ENCODE measurements at regions not wholly inside any gene's neighbourhood (a gene's known extent, or its start where the extent isn't known, plus 50 kb on each side); places are given as distances from the start of the nearest gene placed in this dataset.
A peak's percentile ranks its signal among the peaks of the same experiment; 100 is the strongest.
"Not testable (repeated sequence)": the region's sequence is repeated elsewhere in the genome, so short reads cannot be mapped to it uniquely, and the experiment has no call there.

DNA sequence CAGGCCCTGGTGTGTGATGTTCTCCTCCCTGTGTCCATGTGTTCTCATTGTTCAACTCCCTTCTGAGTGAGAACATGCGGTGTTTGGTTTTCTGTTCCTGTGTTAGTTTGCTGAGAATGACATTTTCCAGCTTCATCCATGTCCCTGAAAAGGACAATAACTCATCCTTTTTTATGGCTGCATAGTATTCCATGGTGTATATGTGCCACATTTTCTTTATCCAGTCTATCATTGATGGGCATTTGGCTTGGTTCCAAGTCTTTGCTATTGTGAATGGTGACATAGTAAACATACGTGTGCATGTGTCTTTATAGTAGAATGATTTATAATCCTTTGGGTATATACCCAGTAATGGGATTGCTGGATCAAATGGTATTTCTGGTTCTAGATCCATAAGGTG is 964.6 kb upstream of the CITED2 start:
- DNase-seq (ENCODE audit: low read depth) = not testable (repeated sequence)

DNA sequence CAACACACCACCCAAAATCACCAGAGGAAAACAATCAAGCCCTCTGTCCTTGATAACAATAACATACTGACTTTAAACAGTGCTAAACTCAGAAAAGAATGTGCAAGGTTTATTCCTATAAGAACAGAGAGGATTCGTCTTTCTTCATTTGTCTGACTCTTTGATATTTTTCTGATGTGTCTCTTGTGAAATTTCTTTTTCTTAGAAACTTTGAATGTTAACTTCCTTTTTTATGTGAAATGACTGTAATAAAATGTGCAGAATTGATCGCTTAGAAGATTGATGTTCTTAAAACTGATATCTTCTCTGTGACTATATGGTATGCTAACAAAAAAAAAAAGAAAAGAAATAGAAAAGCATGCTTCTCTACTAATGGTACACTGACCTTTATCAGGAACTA is 947.4 kb upstream of the CITED2 start:
- DNase-seq (ENCODE audit: low read depth) = no peak

DNA sequence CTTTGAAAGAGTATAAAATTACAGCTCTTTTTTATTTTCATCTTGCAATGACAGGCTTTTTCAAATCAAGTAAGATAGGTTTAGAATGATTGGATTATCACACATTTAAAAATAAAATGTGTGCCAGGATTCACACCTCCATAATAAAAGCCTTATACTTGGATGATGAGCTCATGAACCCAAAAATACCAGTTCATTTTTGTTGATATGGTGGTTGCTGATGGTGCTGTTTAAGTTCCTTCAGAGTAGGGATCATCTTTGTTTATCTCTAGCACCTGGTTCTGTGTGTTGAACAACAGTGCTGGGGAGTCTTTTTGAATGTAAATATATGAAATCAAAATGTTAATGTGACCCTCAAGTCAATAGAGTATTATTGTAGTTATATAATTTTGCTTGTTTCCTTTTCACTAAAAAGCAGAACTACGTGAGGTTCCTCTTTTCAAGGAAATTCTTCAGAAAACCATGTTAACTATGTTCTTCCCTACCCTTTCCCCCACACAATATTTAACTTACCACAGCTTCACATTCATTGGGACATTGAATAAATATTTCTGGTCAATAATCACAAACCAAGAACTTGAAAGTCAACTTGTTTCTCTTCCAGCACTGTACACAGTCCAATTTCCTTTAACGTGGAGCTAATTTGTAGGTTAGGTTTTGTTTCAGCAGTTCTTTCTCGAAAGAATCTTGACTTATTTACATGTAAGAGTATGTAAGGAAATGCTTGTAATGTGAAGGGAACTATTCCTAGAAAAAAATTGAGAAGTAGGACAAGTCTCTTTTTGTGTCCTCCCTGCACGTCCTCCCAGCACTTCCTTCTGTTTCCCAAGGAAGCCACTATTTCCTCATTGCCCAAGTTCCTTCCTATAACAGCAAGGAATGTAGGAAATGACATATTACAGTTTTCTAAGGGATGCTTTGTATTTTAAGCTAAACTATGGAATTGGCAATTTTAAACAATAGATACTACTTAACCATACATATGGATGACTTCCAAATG is 945.9 kb upstream of the CITED2 start:
- no peak for DNase-seq (ENCODE audit: low read depth)

DNA sequence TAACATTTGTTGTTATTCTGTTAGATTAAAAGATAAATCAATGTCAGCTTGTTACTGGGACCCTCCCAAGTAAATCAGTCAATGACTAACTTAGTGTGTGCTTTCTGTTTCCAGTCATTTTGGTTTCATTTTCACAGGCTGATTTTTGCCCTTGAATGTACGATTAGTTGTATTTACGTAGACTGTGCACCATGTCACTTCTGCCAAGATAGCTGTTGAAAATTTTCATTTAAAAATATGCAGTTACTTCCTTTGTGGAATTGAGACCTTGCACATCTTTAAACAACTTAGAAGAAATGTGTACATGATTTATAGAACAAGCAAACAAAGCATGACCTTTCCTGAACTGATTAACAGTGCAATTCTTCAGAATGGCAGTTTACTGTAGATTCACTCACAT is 944.8 kb upstream of the CITED2 start:
- peak; percentile 74 for DNase-seq (ENCODE audit: low read depth)

DNA sequence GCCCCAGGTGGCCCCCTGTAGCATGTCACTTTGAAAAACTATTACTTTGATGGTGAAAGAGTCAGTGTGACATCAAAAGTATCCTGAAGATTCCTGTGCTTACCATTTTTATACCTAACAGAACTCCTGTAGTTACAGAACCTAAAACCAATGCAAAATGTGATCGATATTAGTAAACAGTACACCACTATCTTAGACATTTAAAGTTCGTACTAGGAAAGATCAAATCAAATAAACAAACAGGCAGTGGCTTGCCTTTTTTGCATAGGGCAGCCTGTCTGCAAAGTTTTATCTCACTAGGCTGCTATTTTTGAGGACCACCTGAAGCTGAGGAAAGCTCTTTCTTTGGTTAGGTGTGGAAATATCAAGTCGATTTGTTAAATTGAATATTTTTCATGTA is 944.0 kb upstream of the CITED2 start:
- DNase-seq (ENCODE audit: low read depth) = no peak

DNA sequence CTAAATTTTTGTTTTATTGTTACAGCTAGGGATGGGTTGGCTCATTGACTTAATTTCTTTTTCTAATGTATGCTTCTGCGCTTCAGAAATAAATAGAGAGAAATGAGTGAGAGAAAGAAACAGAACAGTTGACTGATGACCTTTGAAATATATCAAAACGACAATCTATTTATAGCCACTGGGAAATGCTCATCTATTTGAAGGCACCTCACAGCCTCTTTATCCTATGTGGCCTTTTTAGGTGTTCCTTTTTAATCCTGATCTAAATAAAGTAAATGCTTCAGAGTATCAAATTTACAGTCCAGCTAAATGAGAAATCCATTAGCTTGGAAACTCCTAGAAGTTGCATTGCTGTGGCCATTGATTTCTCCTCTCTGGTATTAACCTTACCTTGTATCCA is 943.5 kb upstream of the CITED2 start:
- DNase-seq (ENCODE audit: low read depth) = no peak

DNA sequence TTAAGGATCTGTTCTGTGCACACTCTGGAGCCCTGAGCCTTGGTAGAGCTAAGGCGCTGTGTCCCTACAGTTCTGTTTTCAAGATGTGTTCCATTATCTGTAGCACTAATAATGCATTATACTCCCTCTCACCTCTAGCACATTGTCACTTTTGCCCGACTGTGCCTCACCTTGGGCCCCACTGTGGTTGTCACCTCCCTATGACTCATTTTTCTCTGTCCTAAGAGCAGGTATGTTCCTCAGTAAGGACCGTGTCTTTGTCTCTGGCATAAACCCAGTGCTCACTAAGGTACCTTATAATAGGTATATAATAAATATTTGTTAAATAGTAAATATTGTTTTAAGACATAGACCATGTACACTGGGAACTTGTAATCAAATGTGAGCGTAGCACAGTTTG is 942.5 kb upstream of the CITED2 start:
- no peak for DNase-seq (ENCODE audit: low read depth)

DNA sequence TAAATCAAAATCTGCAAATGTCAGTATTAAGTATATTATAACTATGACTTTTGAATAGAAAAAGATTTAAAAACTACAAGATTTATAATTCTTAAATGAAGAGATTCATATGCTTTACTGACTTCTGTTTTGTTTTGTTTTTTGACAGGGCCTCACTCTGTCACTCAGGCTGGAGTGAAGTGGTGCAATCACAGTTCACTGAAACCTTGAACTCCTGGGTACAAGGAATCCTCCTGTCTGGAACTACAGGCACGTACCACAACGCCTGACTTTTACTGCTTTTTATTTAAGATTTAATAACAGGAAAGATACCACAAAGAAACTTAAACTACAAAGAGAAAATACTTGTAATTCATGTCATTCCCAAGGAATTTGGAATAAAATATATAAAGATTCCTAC is 940.2 kb upstream of the CITED2 start:
- DNase-seq (ENCODE audit: low read depth) = no peak

DNA sequence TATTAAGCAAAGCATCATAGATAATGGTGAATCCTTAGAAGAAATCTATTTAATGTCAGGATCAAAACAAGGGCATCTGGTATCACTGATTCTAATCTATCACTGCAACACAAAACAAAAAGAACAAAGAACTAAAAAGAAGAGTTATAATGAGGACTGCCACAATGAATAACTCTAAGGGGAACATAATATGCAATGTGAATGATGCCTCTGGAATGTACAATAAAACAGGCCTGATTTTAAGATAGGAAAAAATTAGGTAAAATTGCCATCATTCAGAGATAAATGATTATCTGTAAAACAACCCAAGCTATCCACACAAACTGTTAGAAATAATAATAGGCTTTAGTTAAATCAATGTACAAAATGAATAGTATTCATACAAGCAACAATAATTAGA is 936.7 kb upstream of the CITED2 start:
- DNase-seq (ENCODE audit: low read depth) = no peak

DNA sequence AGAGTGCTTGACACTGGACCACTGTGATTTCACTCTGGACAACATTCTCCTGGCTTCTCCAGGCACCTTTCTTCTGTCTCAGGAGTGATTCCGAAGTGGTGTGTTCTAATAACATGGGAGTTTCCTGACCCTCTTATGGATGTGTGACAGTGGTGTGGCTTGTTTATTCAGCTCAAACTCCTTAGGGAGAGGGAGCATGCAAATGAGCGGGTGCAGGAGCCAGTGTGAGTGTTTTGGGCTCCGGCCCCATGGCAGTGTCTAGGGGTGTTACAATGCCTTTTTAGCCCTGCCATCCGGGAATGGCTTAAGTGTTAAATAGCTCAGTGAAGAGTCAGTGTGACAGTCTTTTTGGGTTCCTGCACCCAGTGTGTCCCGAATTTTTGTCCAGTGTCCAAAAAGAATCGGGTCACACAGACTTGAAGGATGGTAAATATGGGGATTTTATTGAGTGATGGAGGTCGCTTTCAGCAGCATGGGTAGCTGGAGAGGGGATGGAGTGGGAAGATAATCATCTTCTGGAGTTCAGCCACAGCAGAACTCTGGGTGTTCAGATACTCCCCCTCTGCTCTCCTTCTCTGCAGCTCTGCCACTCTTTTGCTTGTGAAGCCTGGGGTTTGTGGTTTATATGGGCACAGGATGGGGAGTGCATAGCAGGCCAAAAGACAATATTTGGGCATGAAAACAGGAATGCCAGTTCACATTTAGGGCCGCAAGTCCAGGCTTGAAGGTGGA is 928.9 kb upstream of the CITED2 start:
- DNase-seq (ENCODE audit: low read depth) = no peak

DNA sequence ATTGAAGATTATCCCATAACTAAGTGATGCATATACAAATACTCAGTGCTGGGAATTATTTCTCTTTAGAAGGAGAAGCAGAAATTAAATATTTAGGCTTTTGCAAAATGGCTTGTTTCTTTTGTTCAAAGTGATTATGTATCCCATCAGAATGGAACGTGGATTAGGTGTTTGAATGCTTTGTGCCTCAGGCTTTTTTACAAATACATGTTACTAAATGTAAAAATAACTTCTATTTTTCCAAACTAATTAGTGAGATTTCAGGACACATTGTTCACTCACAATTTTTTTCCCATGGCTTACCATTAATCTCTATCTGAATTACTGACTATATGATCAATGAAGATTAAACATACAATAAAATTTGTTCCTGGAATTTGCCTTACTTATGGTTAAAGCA is 925.9 kb upstream of the CITED2 start:
- DNase-seq (ENCODE audit: low read depth) = no peak

DNA sequence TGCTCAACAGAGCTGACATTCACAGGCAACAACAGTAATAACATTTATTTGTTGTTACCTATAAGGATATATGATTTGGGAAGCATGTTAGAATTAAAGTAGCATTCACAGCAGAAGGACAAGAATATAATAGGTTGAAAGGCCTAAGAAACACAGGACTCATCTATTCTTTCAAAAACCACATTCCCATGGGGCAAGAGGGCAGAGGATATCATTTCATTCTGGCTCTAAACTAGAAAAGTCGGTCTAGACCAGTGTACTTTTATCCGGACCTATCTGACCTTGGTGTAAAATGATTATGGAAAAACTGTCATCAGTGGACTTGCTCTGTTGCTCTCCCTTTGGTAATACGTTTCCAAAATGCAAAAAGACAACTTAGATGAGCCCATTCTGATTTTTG is 914.7 kb upstream of the CITED2 start:
- DNase-seq (ENCODE audit: low read depth) = no peak

DNA sequence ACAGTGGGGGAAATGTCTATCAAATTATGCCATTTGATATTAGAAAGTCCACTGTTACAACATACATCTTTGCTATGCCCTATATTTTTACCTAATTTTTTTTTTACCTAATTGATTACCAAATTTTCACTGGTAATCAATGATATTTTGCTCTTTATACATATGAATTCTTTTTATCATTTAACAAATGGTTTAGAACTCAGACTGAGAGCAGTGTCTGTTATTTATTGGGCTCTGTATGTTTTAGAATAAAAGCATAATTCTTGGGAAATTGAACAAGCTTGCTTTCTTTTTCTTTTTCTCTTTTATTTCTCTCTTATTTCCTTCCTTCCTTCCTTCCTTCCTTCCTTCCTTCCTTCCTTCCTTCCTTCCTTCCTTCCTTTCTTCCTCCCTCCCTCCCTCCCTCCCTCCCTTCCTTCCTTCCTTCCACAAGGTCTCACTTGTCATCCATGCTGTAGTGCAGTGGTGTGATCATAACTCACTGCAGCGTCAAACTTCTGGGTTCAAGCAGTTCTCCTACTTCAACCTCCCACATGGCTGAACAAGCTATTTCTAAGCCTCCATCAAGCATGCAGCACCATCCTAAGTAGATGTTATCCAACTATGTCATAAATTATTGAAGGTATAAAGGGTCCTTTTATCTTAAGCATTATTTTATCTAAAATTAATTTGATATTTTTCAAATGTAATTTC is 911.7 kb upstream of the CITED2 start:
- DNase-seq (ENCODE audit: low read depth) = no peak

DNA sequence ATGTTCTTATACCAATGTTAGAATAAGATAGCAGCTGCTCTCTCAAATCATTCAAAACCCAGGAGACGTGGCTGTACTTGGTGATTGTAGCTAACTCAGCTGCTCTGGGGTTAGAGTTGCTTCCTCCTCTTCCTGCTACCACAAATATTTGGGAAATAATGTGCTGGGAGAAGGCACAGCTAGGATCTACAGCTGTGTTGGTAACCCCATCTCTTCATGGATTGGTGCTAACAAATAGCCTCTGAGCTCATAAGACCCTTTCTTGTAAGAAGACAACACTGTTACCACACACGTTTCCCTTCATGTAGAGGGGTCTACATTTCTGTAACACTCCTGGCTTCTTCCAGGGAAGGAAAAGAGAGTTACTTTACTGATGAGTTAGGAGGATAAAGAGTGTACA is 911.0 kb upstream of the CITED2 start:
- DNase-seq (ENCODE audit: low read depth) = no peak

DNA sequence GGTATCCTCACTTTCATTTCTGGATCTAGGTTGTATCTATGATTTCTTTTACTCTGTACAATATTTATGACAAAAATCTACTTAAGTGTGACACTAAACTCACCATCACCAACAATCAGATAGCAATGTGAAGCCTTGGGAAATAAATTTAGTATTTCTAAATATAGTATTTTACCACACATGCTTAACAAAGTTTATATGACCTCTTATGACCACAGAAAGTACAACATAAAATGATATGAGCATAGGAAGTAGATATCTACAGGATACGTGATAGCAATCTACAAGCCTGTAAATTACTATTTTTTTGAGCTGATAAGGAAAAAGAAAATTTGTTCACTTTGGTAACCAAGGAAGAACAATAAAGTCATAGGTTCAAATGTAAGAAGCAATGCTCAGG is 910.4 kb upstream of the CITED2 start:
- DNase-seq (ENCODE audit: low read depth) = no peak

DNA sequence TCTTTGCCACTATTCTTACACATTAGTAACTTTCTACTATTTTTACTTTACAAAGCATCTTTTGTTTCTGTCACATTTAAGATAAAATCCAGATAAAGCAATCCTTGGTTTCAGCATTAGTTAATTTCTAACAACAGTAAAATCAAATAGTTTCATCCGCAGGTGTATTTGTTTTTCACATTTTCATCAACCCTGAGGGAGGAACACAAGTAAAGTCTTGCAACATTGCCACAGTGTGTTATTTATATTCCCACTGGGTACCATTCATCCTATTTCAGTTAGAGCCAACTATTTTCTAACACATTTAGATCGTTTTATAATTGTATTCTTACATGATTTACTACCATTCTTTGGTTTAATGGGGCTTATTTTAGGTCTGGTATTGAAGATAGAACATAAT is 908.7 kb upstream of the CITED2 start:
- no peak for DNase-seq (ENCODE audit: low read depth)

DNA sequence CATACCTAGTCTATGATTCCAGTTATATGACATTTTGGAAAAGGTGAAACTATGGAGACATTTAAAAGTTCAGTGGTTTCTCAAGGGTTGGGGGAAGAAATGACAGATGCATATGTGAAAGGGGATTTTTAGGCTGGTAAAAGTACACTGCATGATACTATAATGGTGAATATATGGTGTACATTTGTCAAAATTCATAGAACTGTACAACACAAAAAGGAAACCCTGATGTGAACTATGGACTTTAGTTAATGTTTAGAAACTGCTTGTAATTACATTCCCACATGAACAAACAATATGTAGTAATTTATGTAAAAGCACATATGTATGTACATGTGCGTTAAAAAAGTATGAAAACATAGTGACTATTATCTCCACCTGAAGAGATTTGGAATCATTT is 907.3 kb upstream of the CITED2 start:
- no peak for DNase-seq (ENCODE audit: low read depth)

DNA sequence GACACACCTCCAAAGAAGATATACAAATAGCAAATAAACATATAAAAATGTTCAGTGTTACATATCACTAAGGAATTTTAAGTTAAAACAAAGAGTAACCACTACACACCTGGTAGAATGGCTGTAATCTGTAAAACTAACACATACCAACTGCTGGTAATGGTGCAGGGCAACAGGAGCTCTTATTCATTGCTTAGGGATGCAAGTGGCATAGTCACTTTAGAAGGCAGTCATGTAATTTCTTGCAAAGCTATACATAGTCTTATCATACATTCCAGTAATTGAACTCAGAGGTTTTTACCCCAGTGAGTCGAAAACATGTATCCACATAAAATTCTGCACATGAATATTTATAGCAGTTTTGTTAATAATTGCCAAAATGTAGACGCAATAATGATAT is 906.8 kb upstream of the CITED2 start:
- no peak for DNase-seq (ENCODE audit: low read depth)

DNA sequence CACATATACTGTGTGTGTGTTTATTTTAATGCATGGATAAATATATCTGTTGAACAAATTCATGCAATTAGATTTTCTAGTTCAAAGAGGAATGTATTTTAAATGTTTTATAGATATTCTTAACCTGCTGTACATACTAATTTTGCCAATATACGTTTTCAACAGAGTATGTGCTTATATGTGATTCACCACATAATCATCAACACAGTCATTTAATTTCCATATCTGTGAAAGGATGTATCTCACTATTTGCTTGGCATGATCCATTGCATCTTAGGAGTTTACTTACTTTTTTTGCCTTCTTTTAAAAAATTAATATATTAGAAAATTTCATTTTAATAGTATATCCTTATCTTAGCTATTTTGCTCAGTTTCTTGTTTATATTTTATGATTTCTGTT is 902.3 kb upstream of the CITED2 start:
- no peak for DNase-seq (ENCODE audit: low read depth)

DNA sequence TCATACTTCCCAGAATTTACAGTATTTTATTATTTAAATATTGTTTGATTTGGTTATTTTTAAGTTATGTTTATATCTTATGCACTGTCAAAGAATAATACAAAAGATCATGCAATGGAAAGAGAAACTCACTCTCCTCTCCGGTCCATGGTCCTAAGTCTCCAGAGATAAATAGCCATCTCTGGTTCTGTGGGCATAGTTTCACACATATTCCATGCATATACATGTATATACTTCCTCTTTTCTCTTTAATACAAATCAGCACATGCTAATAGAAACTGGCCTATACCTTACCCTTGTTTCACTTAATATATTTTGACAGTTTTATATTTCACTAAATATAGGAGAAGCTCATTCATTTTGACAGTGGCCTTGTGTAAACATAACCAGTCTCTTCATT is 901.7 kb upstream of the CITED2 start:
- DNase-seq (ENCODE audit: low read depth) = no peak

DNA sequence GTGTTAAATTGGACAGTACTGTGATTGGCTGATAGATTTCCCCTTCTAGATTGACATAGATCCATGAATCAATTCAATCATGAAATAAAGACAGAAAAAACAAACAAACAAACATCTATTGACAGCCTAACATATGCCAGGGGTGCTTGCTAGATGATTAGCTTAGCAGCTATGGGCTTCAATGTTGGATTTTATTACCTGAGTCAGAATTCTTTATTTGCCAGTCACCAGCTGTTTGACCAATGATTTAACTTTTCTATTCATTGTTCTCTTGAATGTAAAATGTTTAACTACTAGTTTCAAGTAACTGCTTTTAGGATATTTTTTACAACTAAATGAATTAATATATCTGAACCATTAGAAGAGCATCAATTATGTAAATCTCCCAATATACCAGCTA is 901.3 kb upstream of the CITED2 start:
- no peak for DNase-seq (ENCODE audit: low read depth)

DNA sequence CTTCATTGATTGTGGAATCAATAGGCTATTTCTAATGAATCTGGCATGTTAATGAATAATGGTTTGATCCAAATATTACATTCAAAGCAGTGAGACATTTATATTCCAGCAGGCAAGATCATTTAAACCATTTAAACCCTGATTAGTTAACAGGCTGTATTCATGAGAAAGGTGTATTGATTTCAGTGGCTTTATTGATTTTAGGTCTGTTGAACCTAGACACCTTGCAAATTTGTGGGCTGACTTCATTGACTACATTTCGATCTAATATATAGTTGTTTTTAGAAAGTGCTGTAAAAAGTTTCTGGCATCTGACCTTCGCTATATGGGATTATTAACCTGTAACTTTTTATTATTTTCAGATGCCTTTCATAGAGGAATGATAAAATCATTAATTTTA is 900.1 kb upstream of the CITED2 start:
- DNase-seq (ENCODE audit: low read depth) = no peak

Data from RPMI7951 (cell line).